ENCODE measurements at regions not wholly inside any gene's neighbourhood (a gene's known extent, or its start where the extent isn't known, plus 50 kb on each side); places are given as distances from the start of the nearest gene placed in this dataset.
"Not testable (repeated sequence)": the region's sequence is repeated elsewhere in the genome, so short reads cannot be mapped to it uniquely, and the experiment has no call there.

- no peak for DNase-seq (ENCODE audit: low read depth in 2 of 3, low spot score in 2 of 3)
Observed at GRCh38 chr10:125409756-125410155, 249.4 kb upstream of the CTBP2 start.

- DNase-seq (ENCODE audit: low read depth in 2 of 3, low spot score in 2 of 3) = no peak
Observed at GRCh38 chr10:125407557-125407956, 247.2 kb upstream of the CTBP2 start.

GRCh38 chr10:125407000-125407502 lies 246.7 kb upstream of the CTBP2 start:
- no peak for DNase-seq (ENCODE audit: low read depth in 2 of 3, low spot score in 2 of 3)

- DNase-seq (ENCODE audit: low read depth in 2 of 3, low spot score in 2 of 3) = not testable (repeated sequence)
Observed at GRCh38 chr10:125404902-125405301, 244.5 kb upstream of the CTBP2 start.

- no peak for DNase-seq (ENCODE audit: low read depth in 2 of 3, low spot score in 2 of 3)
Observed at GRCh38 chr10:125401462-125401861, 241.1 kb upstream of the CTBP2 start.

GRCh38 chr10:125399289-125399688 lies 238.9 kb upstream of the CTBP2 start:
- no peak for DNase-seq (ENCODE audit: low read depth in 2 of 3, low spot score in 2 of 3)

- DNase-seq (ENCODE audit: low read depth in 2 of 3, low spot score in 2 of 3) = no peak
Observed at GRCh38 chr10:125398270-125398669, 237.9 kb upstream of the CTBP2 start.

GRCh38 chr10:125397608-125398007 lies 237.2 kb upstream of the CTBP2 start:
- DNase-seq (ENCODE audit: low read depth in 2 of 3, low spot score in 2 of 3) = no peak

- DNase-seq (ENCODE audit: low read depth in 2 of 3, low spot score in 2 of 3) = no peak
Observed at GRCh38 chr10:125396676-125397075, 236.3 kb upstream of the CTBP2 start.

GRCh38 chr10:125392609-125393008 lies 232.2 kb upstream of the CTBP2 start:
- DNase-seq (ENCODE audit: low read depth in 2 of 3, low spot score in 2 of 3) = no peak

GRCh38 chr10:125392154-125392553 lies 231.8 kb upstream of the CTBP2 start:
- no peak for DNase-seq (ENCODE audit: low read depth in 2 of 3, low spot score in 2 of 3)

GRCh38 chr10:125389648-125390047 lies 229.3 kb upstream of the CTBP2 start:
- no peak for DNase-seq (ENCODE audit: low read depth in 2 of 3, low spot score in 2 of 3)

- no peak for DNase-seq (ENCODE audit: low read depth in 2 of 3, low spot score in 2 of 3)
Observed at GRCh38 chr10:125379592-125379991, 219.2 kb upstream of the CTBP2 start.

GRCh38 chr10:125377368-125377767 lies 217.0 kb upstream of the CTBP2 start:
- no peak for DNase-seq (ENCODE audit: low read depth in 2 of 3, low spot score in 2 of 3)

- DNase-seq (ENCODE audit: low read depth in 2 of 3, low spot score in 2 of 3) = peak in 1 of 3 donors; percentile 19
Observed at GRCh38 chr10:125375210-125375609, 214.8 kb upstream of the CTBP2 start.

GRCh38 chr10:125373546-125373945 lies 213.2 kb upstream of the CTBP2 start:
- no peak for DNase-seq (ENCODE audit: low read depth in 2 of 3, low spot score in 2 of 3)

GRCh38 chr10:125370578-125370977 lies 210.2 kb upstream of the CTBP2 start:
- DNase-seq (ENCODE audit: low read depth in 2 of 3, low spot score in 2 of 3) = no peak

- no peak for DNase-seq (ENCODE audit: low read depth in 2 of 3, low spot score in 2 of 3)
Observed at GRCh38 chr10:125369382-125370326, 209.3 kb upstream of the CTBP2 start.

GRCh38 chr10:125368146-125368545 lies 207.8 kb upstream of the CTBP2 start:
- no peak for DNase-seq (ENCODE audit: low read depth in 2 of 3, low spot score in 2 of 3)

GRCh38 chr10:125363791-125364190 lies 203.4 kb upstream of the CTBP2 start:
- DNase-seq (ENCODE audit: low read depth in 2 of 3, low spot score in 2 of 3) = no peak

GRCh38 chr10:125362950-125363349 lies 202.6 kb upstream of the CTBP2 start:
- DNase-seq (ENCODE audit: low read depth in 2 of 3, low spot score in 2 of 3) = no peak

- no peak for DNase-seq (ENCODE audit: low read depth in 2 of 3, low spot score in 2 of 3)
Observed at GRCh38 chr10:125359401-125359800, 199.0 kb upstream of the CTBP2 start.
